ENCODE measurements at regions not wholly inside any gene's neighbourhood (a gene's known extent, or its start where the extent isn't known, plus 50 kb on each side); places are given as distances from the start of the nearest gene placed in this dataset.
"Not testable (repeated sequence)": the region's sequence is repeated elsewhere in the genome, so short reads cannot be mapped to it uniquely, and the experiment has no call there.

DNA sequence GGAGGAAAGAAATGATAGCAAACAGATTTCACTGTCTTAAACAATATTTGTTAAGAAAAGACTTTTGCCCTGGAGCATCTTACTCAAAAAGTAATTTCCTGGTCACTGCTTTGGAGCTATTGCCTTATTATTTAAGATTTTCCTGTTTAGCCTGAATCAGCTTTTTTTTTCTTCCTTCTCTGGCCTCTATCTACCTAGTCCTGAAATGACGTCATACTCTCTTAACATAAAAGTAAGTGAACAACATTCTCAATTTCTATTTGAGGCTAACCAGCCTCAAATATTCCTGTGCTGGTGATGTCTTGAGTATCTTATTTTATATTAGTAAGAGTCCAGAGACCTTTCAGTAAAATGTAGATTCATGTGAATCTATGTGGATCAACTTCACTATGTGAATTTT, 221.9 kb upstream of the ALCAM start:
- ChIA-PET CTCF (no interaction called here), POLR2A (no interaction called here)

GRCh38 chr3:105145511-105145910, 221.2 kb upstream of the ALCAM start:
- CTCF ChIA-PET, result no interaction called here
- POLR2A ChIA-PET, result no interaction called here

DNA sequence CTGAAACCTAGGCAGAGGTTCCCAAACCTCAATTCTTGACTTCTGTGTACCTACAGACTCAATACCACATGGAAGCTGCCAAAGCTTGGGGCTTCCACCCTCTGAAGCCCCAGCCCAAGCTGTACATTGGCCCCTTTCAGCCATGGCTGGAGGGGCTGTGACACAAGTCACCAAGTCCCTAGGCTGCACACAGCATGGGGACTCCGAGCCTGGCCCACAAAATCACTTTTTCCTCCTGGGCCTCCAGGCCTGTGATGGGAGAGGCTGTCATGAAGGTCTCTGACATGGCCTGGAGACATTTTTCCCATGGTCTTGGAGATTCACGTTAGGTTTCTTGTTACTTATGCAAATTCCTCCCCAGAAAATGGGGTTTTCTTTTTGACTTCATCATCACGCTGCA, 217.5 kb upstream of the ALCAM start:
- CTCF ChIA-PET, POLR2A ChIA-PET: not testable (repeated sequence)

- CTCF ChIA-PET, result interaction anchor here (1.4 kb wide), 1 partner anchor 10 kb away, joined by 4 read pairs; no protein-coding TSS in a partner anchor
- POLR2A ChIA-PET, result no interaction called here
Measured at GRCh38 chr3:105152987-105153386, 213.7 kb upstream of the ALCAM start.

GRCh38 chr3:105154692-105155091, 212.0 kb upstream of the ALCAM start:
- ChIA-PET POLR2A (no interaction called here), CTCF (no interaction called here)

DNA sequence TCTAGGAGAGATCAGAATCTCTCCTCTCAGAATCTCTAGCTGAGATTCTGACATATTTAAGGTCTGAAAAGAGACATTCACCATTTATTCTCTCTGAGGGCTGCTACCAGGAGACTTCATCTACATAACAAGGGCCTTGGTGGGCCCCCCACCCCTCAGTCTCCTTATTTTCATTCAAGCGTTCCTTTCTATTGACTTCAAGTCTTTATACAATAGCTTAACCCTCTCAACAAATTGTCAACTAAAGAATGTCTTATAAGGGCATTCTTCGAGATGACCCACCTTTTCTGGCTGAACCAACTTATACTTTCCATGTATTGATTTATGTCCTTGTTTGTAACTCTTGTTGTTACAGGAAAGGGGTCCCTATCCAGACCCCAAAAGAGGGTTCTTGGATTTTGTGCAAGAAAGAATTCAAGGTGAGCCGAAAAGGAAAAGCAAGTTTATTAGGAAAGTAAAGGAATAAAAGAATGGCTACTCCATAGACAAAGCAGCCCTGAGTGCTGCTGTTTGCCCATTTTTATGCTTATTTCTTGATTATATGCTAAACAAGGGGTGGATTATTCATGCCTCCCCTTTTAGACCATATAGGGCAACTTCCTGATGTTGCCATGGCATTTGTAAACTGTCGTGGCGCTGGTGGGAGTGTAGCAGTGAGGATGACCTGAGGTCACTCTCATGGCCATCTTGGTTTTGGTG, 209.5 kb upstream of the ALCAM start:
- CTCF ChIA-PET, result no interaction called here

DNA sequence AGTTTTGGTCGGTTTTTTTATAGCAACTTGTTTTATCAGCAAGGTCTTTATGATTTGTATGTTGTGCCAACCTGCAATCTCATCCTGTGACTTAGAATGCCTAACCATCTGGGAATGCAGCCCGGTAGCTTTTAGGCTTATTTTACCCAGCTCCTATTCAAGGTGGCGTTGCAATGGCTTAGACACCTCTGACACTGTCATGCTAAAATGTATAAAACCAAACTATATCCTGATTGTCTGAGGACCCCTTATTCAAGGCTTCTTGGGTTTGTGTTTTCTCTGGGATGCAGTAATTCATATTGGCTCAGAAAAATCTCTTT, 209.0 kb upstream of the ALCAM start:
- ChIA-PET POLR2A (no interaction called here), CTCF (no interaction called here)

More for the DNA sequence above, 209.5 kb upstream of the ALCAM start:
- POLR2A ChIA-PET, result no interaction called here

DNA sequence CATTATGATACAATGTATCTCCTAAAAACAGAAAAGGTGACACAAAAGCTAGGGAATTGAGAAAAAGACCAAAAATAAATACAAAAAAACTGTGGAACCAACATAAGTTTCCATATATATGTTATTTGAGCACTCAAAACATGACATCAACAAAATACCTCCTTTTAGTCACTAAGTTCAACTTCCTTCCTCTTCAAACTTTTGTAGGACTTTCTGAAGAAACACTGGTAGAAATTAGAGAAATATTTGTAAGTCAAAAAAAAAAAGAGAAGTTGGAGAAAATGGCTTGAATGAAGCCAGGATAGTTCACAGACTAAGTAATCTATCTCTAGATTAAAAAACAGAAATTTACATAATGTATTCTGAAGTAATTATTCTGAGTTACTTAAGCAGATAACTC, 208.4 kb upstream of the ALCAM start:
- ChIA-PET POLR2A (no interaction called here), CTCF (no interaction called here)

DNA sequence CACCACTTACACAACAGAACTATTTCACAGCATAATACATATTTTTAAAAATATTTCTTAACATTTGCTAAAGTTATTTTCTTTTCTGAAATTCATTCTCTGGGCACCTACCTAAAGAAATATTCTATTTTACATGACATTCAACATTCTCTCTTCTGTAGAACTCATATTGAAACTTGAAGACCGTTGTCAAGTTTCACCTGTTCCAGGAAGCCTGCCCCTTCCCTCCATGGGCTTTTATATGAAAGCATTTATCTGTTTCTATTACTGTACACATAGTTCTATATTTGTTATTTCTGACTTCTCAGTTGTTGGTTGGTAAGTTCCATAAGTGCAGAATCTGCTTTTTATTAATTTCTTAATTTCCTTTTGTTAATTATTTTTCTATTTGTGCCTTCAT, 204.3 kb upstream of the ALCAM start:
- CTCF ChIA-PET, result no interaction called here
- POLR2A ChIA-PET, result no interaction called here

- POLR2A ChIA-PET, result no interaction called here
- CTCF ChIA-PET, result no interaction called here
Measured at GRCh38 chr3:105166893-105167292, 199.8 kb upstream of the ALCAM start.

DNA sequence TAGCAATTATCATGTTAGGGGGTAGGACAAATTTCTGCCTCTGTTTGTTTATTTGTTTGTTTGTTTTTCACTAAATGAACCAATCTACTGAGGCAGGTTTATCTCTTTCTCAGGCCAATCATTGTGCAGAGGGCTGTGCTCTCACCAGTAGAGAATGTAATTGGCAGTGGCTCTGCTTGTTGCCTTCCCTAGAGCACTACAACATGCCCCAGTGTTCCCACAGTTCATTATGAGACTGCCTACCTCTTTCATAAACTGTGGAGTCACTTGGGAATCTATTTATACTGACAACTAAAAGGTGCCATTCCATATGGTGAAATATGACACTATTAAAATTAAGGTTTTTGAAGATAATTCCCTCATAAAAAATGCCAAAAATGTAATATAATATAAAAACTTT, 196.3 kb upstream of the ALCAM start:
- POLR2A ChIA-PET, result no interaction called here
- CTCF ChIA-PET, result no interaction called here

DNA sequence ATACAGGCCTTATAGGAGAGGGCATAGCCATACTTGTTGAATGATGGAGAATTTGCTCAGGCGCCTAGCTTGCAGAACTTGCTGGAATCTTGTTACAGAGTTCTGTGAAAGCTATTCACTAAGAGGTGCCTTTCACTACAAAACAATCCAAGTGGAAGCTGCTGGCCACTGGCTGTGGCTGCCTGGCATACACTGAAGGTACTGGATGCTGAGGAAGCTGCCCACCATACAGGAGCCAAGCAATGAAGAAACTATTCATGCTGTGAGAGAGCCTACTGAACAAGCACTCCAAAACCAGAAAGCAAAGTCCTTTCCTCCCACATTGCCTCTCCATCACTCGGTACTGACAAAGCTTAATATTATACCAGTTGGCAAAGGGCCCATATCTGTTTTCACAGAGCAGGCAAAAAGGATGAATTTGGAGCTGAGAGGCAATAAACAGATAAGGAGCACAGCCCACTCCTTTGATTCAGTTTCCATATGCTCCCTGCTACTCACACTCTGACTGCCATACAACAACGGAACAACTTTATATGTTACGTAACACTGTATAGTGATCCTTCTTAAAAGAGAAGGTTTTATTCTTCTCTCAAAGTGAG, 192.6 kb upstream of the ALCAM start:
- POLR2A ChIA-PET, result no interaction called here

GRCh38 chr3:105177576-105177975, 189.1 kb upstream of the ALCAM start:
- ChIA-PET CTCF (no interaction called here), POLR2A (no interaction called here)

More for the DNA sequence above, 192.6 kb upstream of the ALCAM start:
- CTCF ChIA-PET, result no interaction called here

GRCh38 chr3:105187344-105187743, 179.4 kb upstream of the ALCAM start:
- CTCF ChIA-PET, result no interaction called here
- POLR2A ChIA-PET, result no interaction called here

DNA sequence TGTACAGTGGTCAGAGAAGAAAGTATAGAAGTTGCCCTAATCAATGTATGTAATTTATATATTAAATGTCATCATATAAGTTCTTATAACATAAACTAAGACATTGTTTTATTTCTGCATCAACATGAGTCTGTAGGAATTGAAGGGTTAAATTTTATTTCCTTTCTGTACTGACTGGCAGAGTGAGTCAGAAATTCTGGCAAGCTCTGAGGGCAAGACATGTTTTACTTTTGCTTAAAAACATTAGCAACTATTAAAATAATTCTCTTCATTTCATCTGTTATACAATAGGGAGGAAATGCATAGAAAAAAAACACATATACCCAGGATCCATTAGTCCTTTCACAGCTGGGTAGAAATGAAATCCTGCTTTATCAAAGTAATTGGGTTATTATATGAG, 171.4 kb upstream of the ALCAM start:
- POLR2A ChIA-PET, result no interaction called here
- CTCF ChIA-PET, result no interaction called here

DNA sequence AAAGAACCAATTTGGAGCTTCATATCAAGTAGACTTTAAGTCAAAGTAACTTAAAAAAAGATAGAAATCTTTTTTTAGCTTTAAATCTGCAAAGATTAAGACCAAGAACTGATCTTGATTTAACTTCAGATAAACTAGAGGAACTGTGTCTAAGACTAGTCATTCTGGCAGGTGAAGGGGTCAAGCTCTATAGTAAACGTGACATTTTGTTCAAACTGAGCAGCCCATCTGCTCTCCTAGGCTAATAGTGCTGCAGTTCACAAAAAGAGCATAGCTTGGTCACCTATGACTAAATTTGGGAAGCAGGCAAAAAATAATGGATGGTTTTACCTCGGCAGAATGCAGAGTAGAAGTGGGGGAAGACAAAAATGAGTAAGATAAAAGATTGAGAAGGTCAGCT, 168.8 kb upstream of the ALCAM start:
- CTCF ChIA-PET, result no interaction called here

DNA sequence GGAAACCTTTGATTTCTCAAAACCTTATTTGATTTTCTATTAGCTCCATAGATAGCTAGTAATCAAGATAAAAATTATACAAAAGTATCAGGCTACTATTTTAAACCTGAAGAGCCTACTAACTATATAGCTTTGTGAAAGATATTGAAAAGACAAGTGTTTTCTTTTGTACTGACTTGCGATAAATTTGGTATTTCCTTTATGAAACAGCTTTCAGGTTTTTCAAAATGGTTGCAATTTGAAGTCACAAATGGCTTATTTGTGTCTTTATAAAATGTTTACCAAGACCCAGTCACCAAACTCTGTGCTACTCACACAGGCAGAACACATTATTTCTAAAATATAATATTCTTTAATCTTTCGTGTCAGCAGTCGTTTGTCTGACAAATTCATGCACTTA, 167.5 kb upstream of the ALCAM start:
- CTCF ChIA-PET, result no interaction called here
- POLR2A ChIA-PET, result interaction anchor here (0.6 kb wide), 1 partner anchor 9 kb away, joined by 3 read pairs; no protein-coding TSS in a partner anchor

More for the DNA sequence above, 168.8 kb upstream of the ALCAM start:
- POLR2A ChIA-PET, result no interaction called here

DNA sequence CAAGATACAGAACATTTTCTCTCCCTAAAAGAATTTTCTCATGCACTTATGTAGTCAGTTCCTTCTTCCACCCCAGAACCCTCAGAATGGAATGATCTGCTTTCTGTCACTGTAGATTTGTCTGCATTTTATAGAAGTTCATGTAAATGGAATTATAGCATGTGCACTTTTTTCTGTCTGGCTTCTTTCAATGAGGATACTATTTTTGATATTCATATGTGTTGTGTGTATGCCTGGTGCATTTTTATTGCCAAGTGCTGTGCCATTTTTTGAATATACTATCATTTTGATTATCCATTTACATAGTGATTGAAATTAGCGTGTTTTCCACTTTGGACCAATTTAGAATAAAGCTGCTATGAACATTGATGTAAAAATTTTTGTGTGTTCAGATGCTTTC, 156.6 kb upstream of the ALCAM start:
- CTCF ChIA-PET, result no interaction called here
- POLR2A ChIA-PET, result no interaction called here

DNA sequence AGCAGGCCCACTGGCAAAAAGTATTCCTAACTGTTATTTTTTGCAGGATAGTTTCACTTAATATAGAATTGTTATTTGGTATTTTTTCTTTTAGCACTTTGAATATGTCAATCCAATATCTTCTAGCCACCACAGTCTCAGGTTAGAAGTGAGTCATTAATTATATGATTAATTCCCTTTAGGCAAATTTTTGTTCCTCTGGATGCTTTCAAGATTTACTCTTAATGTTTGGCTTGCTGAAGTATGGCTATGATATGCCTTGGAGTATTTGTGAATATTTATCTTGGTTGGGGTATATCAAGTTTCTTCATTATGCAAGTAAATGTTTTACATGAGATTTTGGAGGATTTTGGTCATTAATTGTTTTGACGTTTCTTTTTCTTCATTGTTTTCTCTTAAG, 152.1 kb upstream of the ALCAM start:
- ChIA-PET CTCF (no interaction called here), POLR2A (no interaction called here)

DNA sequence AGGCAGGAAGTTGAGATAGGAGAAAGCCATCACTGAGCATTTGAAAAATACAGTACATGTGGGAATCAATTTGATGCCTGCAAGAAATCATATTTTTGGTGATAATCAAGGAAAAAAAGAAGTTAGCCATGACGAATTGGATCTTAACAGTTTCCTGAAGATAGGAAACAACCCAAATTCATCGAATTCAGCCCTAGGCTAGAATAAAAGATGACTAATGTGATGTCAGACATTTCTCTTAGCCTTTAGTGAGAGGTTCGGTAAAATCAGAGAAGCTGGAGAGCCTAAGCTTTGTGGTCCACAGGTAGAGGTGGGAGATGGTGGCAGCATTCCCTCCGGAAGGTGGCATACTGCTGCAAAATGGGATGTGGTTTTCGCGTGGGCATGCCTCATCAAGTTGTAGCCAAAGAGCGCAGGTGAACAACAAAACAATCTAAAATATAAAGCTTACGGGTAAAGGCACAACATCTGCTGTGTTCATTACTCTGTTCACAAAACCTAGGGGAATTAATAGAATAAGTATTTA, 144.1 kb upstream of the ALCAM start:
- ChIA-PET CTCF (no interaction called here), POLR2A (no interaction called here)

DNA sequence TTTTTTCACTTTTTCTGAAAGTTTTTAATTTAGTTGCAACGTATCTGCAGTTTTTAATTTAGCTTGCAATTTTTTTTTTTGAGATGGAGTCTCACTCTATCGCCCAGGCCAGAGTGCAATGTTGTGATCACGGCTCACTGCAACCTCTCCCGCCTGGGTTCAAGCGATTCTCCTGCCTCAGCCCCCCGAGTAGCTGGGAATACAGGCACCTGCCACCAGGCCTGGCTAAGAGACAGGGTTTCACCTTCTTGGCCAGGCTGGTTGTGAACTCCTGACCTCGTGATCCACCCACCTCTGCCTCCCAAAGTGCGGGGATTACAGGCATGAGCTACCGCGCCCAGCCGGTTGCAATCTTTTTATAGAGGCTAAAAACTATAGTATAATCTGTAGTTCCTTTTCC, 142.9 kb upstream of the ALCAM start:
- CTCF ChIA-PET, result no interaction called here
- POLR2A ChIA-PET, result no interaction called here

DNA sequence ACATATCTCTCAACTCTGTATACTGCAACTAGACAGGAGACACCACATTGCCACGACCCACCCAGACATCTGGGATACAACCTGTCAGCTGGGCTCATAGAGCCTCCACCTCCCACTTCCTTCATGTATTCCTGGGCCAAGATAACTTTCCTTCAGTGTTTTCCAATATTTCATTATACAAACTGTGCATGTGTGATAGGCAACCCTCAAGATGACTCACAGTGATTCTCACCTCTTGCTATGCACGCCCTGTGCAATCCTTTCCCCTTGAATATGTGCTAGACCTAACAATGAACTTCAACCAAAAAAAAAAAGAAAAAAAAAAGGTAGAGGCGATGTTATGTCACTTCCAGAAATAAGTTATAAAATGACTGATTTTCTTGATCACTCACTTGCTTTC, 138.0 kb upstream of the ALCAM start:
- POLR2A ChIA-PET, result no interaction called here
- CTCF ChIA-PET, result no interaction called here

Measured in activated CD8-positive, alpha-beta memory T cell treated with anti-CD3 and anti-CD28 coated beads for 36 hours (primary cell).